ENCODE measurements at regions not wholly inside any gene's neighbourhood (a gene's known extent, or its start where the extent isn't known, plus 50 kb on each side); places are given as distances from the start of the nearest gene placed in this dataset.

DNA sequence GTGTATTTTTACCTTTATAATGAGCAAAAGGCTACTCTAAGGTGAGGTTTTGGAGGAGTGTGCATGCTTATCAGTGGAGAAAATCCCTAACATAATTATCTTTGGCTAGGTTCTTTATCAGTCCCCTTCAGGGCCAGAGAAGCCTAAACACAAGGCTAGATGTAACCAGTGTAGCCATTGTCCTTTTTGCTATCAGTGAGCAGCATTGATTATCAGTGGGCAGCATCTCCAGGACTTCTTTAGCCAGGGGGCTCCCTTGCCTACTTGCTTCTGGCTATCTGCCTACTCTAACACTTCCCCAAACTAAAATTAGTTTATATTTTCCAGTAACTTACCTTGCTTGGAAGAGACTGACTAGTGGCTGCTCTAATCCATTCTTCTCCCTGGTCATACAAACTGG lies 595.6 kb downstream of the TRAM1L1 start:
- TF ChIP-seq, protein P1, sequence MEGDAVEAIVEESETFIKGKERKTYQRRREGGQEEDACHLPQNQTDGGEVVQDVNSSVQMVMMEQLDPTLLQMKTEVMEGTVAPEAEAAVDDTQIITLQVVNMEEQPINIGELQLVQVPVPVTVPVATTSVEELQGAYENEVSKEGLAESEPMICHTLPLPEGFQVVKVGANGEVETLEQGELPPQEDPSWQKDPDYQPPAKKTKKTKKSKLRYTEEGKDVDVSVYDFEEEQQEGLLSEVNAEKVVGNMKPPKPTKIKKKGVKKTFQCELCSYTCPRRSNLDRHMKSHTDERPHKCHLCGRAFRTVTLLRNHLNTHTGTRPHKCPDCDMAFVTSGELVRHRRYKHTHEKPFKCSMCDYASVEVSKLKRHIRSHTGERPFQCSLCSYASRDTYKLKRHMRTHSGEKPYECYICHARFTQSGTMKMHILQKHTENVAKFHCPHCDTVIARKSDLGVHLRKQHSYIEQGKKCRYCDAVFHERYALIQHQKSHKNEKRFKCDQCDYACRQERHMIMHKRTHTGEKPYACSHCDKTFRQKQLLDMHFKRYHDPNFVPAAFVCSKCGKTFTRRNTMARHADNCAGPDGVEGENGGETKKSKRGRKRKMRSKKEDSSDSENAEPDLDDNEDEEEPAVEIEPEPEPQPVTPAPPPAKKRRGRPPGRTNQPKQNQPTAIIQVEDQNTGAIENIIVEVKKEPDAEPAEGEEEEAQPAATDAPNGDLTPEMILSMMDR (IDR thresholded peaks at IDR 0.05; ENCODE audit: low read depth, low read length) = no peak
- DNase-seq (ENCODE audit: extremely low read depth, low read depth) = no peak

DNA sequence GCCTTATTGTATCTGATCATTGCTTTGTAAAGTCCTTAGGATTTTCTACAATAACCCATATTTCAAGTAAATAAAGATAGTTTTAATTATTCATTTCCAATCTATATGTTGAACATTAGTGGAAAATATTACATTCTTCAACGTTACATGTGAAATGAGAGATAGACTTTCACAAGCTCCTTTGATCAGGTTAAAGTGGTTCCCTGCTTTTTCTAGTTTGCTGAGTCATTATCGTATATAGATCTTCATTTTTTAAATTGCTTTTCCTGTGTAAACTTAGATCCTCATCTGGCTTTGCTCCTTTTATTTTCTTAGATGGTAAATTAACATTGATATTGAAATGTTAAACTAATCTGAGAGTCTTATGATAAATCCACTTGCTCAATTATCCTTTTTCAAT lies 599.0 kb downstream of the TRAM1L1 start:
- TF ChIP-seq, protein P1 (IDR thresholded peaks at IDR 0.05; ENCODE audit: low read depth, low read length) = no peak
- DNase-seq (ENCODE audit: extremely low read depth, low read depth) = no peak

DNA sequence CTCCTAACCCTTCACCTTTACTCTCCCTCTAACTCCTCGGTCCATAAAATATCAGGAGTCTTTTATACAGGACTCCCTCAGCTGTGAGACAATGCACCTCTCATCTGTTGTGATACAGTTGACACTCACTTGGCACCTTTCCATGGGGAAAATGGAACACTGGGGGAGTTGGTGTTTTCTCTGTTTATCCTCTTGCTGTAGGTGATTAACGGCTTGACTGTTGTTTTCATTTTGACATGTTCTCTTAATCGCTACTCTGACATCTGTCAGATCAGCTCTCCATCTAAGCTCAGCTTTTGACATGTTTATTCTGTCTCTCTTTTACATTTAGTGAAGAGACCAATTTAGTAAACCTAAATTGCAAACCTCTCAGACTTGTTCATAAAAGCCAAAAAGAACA lies 604.8 kb downstream of the TRAM1L1 start:
- DNase-seq (ENCODE audit: extremely low read depth, low read depth) = no peak

DNA sequence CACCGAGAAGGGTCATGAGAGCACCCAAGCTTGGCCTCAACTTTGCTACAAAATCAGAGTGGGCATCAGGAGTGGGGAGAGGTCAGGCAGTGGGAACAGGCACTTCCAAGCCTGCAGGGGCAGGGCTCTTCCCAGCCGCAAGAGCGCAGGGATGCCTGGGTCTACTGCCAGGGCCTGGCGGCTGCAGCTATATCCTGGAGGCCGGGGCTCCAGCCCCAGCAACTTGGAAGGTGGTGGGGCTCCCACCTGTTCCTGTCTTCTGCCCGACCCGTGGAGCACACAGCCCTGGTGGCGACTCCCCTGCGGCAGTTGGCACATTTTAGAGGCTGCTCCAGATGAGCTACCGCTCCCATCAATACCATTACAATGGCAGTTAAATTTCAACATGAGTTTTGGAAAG lies 607.0 kb downstream of the TRAM1L1 start:
- DNase-seq (ENCODE audit: extremely low read depth, low read depth) = no peak
- TF ChIP-seq, protein P1 (IDR thresholded peaks at IDR 0.05; ENCODE audit: low read depth, low read length) = no peak

More for the DNA sequence above, 604.8 kb downstream of the TRAM1L1 start:
- TF ChIP-seq, protein P1 (IDR thresholded peaks at IDR 0.05; ENCODE audit: low read depth, low read length) = no peak

DNA sequence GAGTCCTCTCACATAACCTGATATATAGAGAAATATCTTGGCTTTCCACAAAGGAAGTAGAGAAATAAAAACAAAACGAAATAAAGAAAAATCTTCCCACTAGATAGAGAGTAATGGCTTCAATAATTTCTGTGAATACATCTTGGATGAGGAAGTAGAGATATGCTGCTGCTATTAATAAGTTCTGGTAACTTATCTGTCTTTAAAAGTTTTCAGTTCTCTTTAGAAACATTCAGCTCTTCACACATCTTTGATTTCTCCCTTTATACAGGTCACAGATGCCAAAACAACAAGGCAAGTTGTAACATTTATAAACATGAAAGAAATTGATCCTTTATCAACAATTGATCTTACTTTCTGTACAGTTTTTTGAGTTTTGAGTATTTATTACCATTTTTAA lies 615.8 kb downstream of the TRAM1L1 start:
- TF ChIP-seq, protein P1 (IDR thresholded peaks at IDR 0.05; ENCODE audit: low read depth, low read length) = no peak
- no peak for DNase-seq (ENCODE audit: extremely low read depth, low read depth)

- no peak for DNase-seq (ENCODE audit: extremely low read depth, low read depth)
- TF ChIP-seq, protein P1 (IDR thresholded peaks at IDR 0.05; ENCODE audit: low read depth, low read length) = no peak
These were observed 632.2 kb downstream of the TRAM1L1 start for GRCh38 chr4:116453127-116453526.

DNA sequence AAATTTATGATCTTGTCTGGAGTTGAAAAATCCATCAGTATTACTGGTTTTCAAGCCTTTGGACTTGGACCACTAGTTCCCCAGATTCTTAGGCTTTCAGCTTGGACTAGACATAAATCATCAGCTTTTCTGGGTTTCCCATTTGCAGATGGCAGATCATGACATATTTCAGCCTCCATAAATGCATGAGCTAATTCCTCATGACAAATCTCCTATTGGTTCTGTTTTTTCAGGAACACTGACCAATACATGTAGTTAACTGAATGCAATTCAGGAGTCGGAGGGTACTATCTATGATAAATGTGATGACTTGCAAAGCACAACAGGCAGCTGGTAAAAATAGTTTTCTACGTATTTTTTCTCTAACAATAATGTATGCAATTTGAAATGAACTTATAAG lies 635.6 kb downstream of the TRAM1L1 start:
- no peak for DNase-seq (ENCODE audit: extremely low read depth, low read depth)
- TF ChIP-seq, protein P1 (IDR thresholded peaks at IDR 0.05; ENCODE audit: low read depth, low read length) = no peak
